HS-27A (cell line): ENCODE measurements at regions not wholly inside any gene's neighbourhood (a gene's known extent, or its start where the extent isn't known, plus 50 kb on each side); places are given as distances from the start of the nearest gene placed in this dataset.
"Not testable (repeated sequence)": the region's sequence is repeated elsewhere in the genome, so short reads cannot be mapped to it uniquely, and the experiment has no call there.

Experiments
- DNase-seq: peaks from one replicate; pipeline ENCODE4 v3.0.0-alpha.2; 2012; ENCODE audit warnings: low read depth, missing footprints

- DNase-seq, result no peak
Observed at GRCh38 chr9:85332487-85332886, 409.3 kb downstream of the AGTPBP1 start.

- no peak for DNase-seq
Observed at GRCh38 chr9:85331626-85332025, 410.1 kb downstream of the AGTPBP1 start.

GRCh38 chr9:85322592-85322991, 419.2 kb downstream of the AGTPBP1 start:
- DNase-seq, result no peak

- DNase-seq, result no peak
Observed at GRCh38 chr9:85321561-85321960, 420.2 kb downstream of the AGTPBP1 start.

GRCh38 chr9:85319936-85320656, 421.7 kb downstream of the AGTPBP1 start:
- DNase-seq, result no peak

GRCh38 chr9:85315535-85315934, 426.2 kb downstream of the AGTPBP1 start:
- not testable (repeated sequence) for DNase-seq

- DNase-seq, result no peak
Observed at GRCh38 chr9:85310573-85310972, 431.2 kb downstream of the AGTPBP1 start.

GRCh38 chr9:85303757-85304134, 438.0 kb downstream of the AGTPBP1 start:
- no peak for DNase-seq

- no peak for DNase-seq
Observed at GRCh38 chr9:85302938-85303756, 438.6 kb downstream of the AGTPBP1 start.

GRCh38 chr9:85298499-85298898, 443.3 kb downstream of the AGTPBP1 start:
- no peak for DNase-seq

- DNase-seq, result not testable (repeated sequence)
Observed at GRCh38 chr9:85295244-85295643, 446.5 kb downstream of the AGTPBP1 start.

GRCh38 chr9:85292261-85292660, 449.5 kb downstream of the AGTPBP1 start:
- no peak for DNase-seq

- DNase-seq, result no peak
Observed at GRCh38 chr9:85291266-85291665, 450.5 kb downstream of the AGTPBP1 start.

GRCh38 chr9:85290019-85290418, 451.7 kb downstream of the AGTPBP1 start:
- DNase-seq, result no peak

GRCh38 chr9:85289142-85289541, 452.6 kb downstream of the AGTPBP1 start:
- DNase-seq, result no peak

GRCh38 chr9:85283421-85283820, 458.3 kb downstream of the AGTPBP1 start:
- DNase-seq, result no peak

- DNase-seq, result no peak
Observed at GRCh38 chr9:85278769-85279168, 463.0 kb downstream of the AGTPBP1 start.

- DNase-seq, result no peak
Observed at GRCh38 chr9:85276741-85277140, 465.0 kb downstream of the AGTPBP1 start.

GRCh38 chr9:85269811-85270210, 471.9 kb downstream of the AGTPBP1 start:
- DNase-seq, result no peak

GRCh38 chr9:85268131-85268530, 473.6 kb downstream of the AGTPBP1 start:
- no peak for DNase-seq

- DNase-seq, result no peak
Observed at GRCh38 chr9:85264695-85265094, 477.1 kb downstream of the AGTPBP1 start.

GRCh38 chr9:85263288-85263687, 478.5 kb downstream of the AGTPBP1 start:
- no peak for DNase-seq

GRCh38 chr9:85262333-85262732, 479.4 kb downstream of the AGTPBP1 start:
- DNase-seq, result no peak
